ENCODE measurements at regions not wholly inside any gene's neighbourhood (a gene's known extent, or its start where the extent isn't known, plus 50 kb on each side); places are given as distances from the start of the nearest gene placed in this dataset.

DNA sequence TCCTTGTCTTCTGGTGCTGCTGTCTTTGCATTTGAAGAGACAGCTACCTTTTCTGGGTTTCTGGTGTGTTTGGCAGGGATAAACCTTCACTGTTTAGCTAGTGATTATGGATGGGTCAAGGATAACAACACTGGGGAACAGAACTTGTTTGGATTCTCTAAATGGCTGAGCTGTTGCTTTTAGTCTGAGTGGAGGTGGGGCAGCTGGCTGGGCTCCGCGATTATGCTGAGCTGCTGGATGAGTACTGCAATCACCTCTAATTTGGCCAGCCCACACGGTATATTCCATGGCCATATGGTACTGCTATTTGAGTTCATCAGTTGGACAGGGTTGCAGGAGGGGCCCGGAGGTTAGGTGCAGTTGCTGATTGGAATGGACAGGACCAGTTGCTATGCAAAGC, 361.6 kb upstream of the TFPI start:
- intact Hi-C loops (cut with DNase I) = no loop called here
- H3K9me3 ChIP-seq (replicated peaks in 1 of 3) = no peaks in the 10 kb centered on the region
- 72 to 84% (median 82%) methylated on average over 4 of the region's 4 CpGs for WGBS, 4 donors

DNA sequence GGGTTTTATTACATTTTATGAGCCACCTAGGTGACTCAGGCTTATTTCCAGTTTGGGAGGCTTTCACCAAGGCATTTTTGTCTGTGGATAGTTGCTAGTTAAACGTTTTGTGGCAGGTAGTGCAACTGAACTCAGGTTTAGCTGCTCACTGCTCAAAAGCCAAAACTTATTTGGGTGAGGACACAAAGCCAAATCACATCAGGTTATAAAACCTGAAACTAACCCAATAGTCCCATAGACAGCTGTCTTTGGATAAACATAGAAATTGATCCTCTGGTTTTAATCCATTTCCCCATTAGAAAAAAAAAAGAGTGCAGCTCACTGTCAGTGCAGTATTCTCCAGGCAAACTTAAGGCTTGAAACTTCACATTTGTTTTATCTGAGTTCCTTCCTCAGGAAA, 362.6 kb upstream of the TFPI start:
- no peaks in the 10 kb centered on the region for H3K36me3 ChIP-seq (replicated peaks in 1 of 2)
- H3K4me1 ChIP-seq (replicated peaks in 1 of 2) = no peaks in the 10 kb centered on the region
- TF ChIP-seq POLR2A (IDR thresholded peaks at IDR 0.05) (no peak), CTCF (IDR thresholded peaks at IDR 0.05) (no peak)
- DNase-seq = no peak
- H3K27ac ChIP-seq = no peak overlapping the region
- no peak overlapping the region for H3K4me3 ChIP-seq
- no peaks in the 10 kb centered on the region for H3K9me3 ChIP-seq (replicated peaks in 1 of 3)
- no peaks in the 10 kb centered on the region for H3K27me3 ChIP-seq
- intact Hi-C loops (cut with DNase I) = no loop called here
- WGBS, 4 donors = 54 to 64% (median 57%) methylated on average over 1 of the region's 1 CpG

More for the DNA sequence above, 361.6 kb upstream of the TFPI start:
- no peak for TF ChIP-seq POLR2A (IDR thresholded peaks at IDR 0.05)
- no peak for TF ChIP-seq CTCF (IDR thresholded peaks at IDR 0.05)
- Histone ChIP-seq H3K36me3 (replicated peaks in 1 of 2) (no peaks in the 10 kb centered on the region), H3K4me1 (replicated peaks in 1 of 2) (no peaks in the 10 kb centered on the region), H3K4me3 (no peak overlapping the region), H3K27ac (no peak overlapping the region), H3K27me3 (no peaks in the 10 kb centered on the region)
- DNase-seq = no peak

DNA sequence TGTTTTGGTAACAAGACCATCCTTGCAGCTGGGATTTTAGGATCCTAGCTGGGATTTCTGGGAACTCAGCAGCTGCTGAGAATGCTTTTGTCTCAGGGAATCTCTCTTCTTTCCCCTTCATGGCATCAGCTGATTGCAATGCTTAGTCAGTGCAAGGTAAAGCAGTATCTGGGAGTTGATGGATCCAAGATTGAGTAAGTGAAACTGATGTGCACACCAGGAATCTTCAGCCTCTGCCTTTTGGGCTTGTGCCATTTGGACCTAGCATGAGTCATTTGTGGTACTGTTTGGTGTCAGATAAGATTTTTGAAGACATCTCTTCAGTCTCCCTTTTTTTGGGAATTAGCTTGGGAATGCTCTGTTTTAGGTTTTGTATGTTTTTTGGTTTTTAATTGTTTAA, 363.3 kb upstream of the TFPI start:
- no peak overlapping the region for H3K27ac ChIP-seq
- DNase-seq = no peak
- H3K4me1 ChIP-seq (replicated peaks in 1 of 2) = no peaks in the 10 kb centered on the region
- no peak overlapping the region for H3K4me3 ChIP-seq
- intact Hi-C loops (cut with DNase I) = no loop called here
- no peak for TF ChIP-seq CTCF (IDR thresholded peaks at IDR 0.05)
- TF ChIP-seq POLR2A (IDR thresholded peaks at IDR 0.05) = no peak
- H3K27me3 ChIP-seq = no peaks in the 10 kb centered on the region
- no peaks in the 10 kb centered on the region for H3K36me3 ChIP-seq (replicated peaks in 1 of 2)
- no peaks in the 10 kb centered on the region for H3K9me3 ChIP-seq (replicated peaks in 1 of 3)

GRCh38 chr2:187918996-187919821, 365.0 kb upstream of the TFPI start:
- Histone ChIP-seq H3K4me1 (replicated peaks in 1 of 2) (no peaks in the 10 kb centered on the region), H3K36me3 (replicated peaks in 1 of 2) (no peaks in the 10 kb centered on the region), H3K27ac (no peak overlapping the region), H3K27me3 (no peaks in the 10 kb centered on the region), H3K4me3 (no peak overlapping the region), H3K9me3 (replicated peaks in 1 of 3) (no peaks in the 10 kb centered on the region)
- no peak for TF ChIP-seq POLR2A (IDR thresholded peaks at IDR 0.05)
- WGBS, 4 donors = 75 to 87% (median 79%) methylated on average over 4 of the region's 4 CpGs
- DNase-seq = no peak
- intact Hi-C loops (cut with DNase I) = no loop called here

- no peak for DNase-seq
- WGBS, 4 donors = 48 to 61% (median 54%) methylated on average over 1 of the region's 1 CpG
- Histone ChIP-seq H3K4me1 (replicated peaks in 1 of 2) (no peaks in the 10 kb centered on the region), H3K36me3 (replicated peaks in 1 of 2) (no peaks in the 10 kb centered on the region), H3K27ac (no peak overlapping the region), H3K27me3 (no peaks in the 10 kb centered on the region), H3K9me3 (replicated peaks in 1 of 3) (no peaks in the 10 kb centered on the region), H3K4me3 (no peak overlapping the region)
- intact Hi-C loops (cut with DNase I) = no loop called here
- TF ChIP-seq CTCF (IDR thresholded peaks at IDR 0.05) (no peak), POLR2A (IDR thresholded peaks at IDR 0.05) (no peak)
These were observed 366.3 kb upstream of the TFPI start for GRCh38 chr2:187920511-187920910.

Measured in adrenal gland (tissue), 9 donors.